ENCODE measurements at regions not wholly inside any gene's neighbourhood (a gene's known extent, or its start where the extent isn't known, plus 50 kb on each side); places are given as distances from the start of the nearest gene placed in this dataset.

GRCh38 chr6:119440953-119441352 is 91.4 kb upstream of the MAN1A1 start:
- Mint-ChIP-seq H3K4me1 (ENCODE audit: low read depth) (no peaks in the 10 kb centered on the region), H3K36me3 (ENCODE audit: low read depth) (peaks cover 7% of the 10 kb centered on the region; the same call in 1 of the 2 replicates), H3K27me3 (ENCODE audit: insufficient read depth) (no peaks in the 10 kb centered on the region), H3K27ac (no peak overlapping the region), H3K4me3 (no peak overlapping the region), H3K9me3 (peaks cover 43% of the 10 kb centered on the region)
- no peak for TF ChIP-seq CTCF (IDR thresholded peaks at IDR 0.05)
- DNase-seq = no peak

GRCh38 chr6:119436583-119436982 is 87.0 kb upstream of the MAN1A1 start:
- no peak overlapping the region for H3K4me3 Mint-ChIP-seq
- H3K4me1 Mint-ChIP-seq (ENCODE audit: low read depth) = no peaks in the 10 kb centered on the region
- peaks cover 19% of the 10 kb centered on the region for H3K9me3 Mint-ChIP-seq
- H3K36me3 Mint-ChIP-seq (ENCODE audit: low read depth) = 0 out of 2 replicates have a peak, but pooled peaks cover under 1% of the 10 kb centered on the region
- DNase-seq = no peak
- H3K27me3 Mint-ChIP-seq (ENCODE audit: insufficient read depth) = no peaks in the 10 kb centered on the region; the same call in 1 of the 2 replicates
- no peak for TF ChIP-seq CTCF (IDR thresholded peaks at IDR 0.05)
- no peak overlapping the region for H3K27ac Mint-ChIP-seq

GRCh38 chr6:119431799-119432198 is 82.2 kb upstream of the MAN1A1 start:
- Mint-ChIP-seq H3K36me3 (ENCODE audit: low read depth) (no peaks in the 10 kb centered on the region), H3K27me3 (ENCODE audit: insufficient read depth) (no peaks in the 10 kb centered on the region; the same call in 1 of the 2 replicates), H3K27ac (no peak overlapping the region), H3K4me3 (no peak overlapping the region), H3K9me3 (peaks cover 6% of the 10 kb centered on the region), H3K4me1 (ENCODE audit: low read depth) (no peaks in the 10 kb centered on the region)
- DNase-seq = no peak
- TF ChIP-seq CTCF (IDR thresholded peaks at IDR 0.05) = no peak

GRCh38 chr6:119430805-119431204 is 81.2 kb upstream of the MAN1A1 start:
- no peak for TF ChIP-seq CTCF (IDR thresholded peaks at IDR 0.05)
- no peak overlapping the region for H3K4me3 Mint-ChIP-seq
- no peaks in the 10 kb centered on the region; the same call in 1 of the 2 replicates for H3K27me3 Mint-ChIP-seq (ENCODE audit: insufficient read depth)
- peaks cover 8% of the 10 kb centered on the region for H3K9me3 Mint-ChIP-seq
- H3K27ac Mint-ChIP-seq = no peak overlapping the region
- H3K36me3 Mint-ChIP-seq (ENCODE audit: low read depth) = no peaks in the 10 kb centered on the region
- no peaks in the 10 kb centered on the region for H3K4me1 Mint-ChIP-seq (ENCODE audit: low read depth)
- DNase-seq = no peak

- Mint-ChIP-seq H3K4me1 (ENCODE audit: low read depth) (no peaks in the 10 kb centered on the region), H3K4me3 (no peak overlapping the region), H3K9me3 (peaks cover 13% of the 10 kb centered on the region), H3K27ac (no peak overlapping the region), H3K36me3 (ENCODE audit: low read depth) (no peaks in the 10 kb centered on the region), H3K27me3 (ENCODE audit: insufficient read depth) (no peaks in the 10 kb centered on the region; the same call in 1 of the 2 replicates)
- TF ChIP-seq CTCF (IDR thresholded peaks at IDR 0.05) = no peak
- DNase-seq = no peak
Observed at GRCh38 chr6:119428633-119429032, 79.1 kb upstream of the MAN1A1 start.

- Mint-ChIP-seq H3K4me3 (no peak overlapping the region), H3K9me3 (peaks cover 16% of the 10 kb centered on the region), H3K4me1 (ENCODE audit: low read depth) (no peaks in the 10 kb centered on the region), H3K27me3 (ENCODE audit: insufficient read depth) (no peaks in the 10 kb centered on the region; the same call in none of the 2 replicates), H3K36me3 (ENCODE audit: low read depth) (no peaks in the 10 kb centered on the region), H3K27ac (no peak overlapping the region)
- TF ChIP-seq CTCF (IDR thresholded peaks at IDR 0.05) = no peak
- no peak for DNase-seq
Observed at GRCh38 chr6:119426619-119427018, 77.1 kb upstream of the MAN1A1 start.

Measured in HFFc6 (cell line).